Liver (tissue), 7 donors: ENCODE measurements at regions not wholly inside any gene's neighbourhood (a gene's known extent, or its start where the extent isn't known, plus 50 kb on each side); places are given as distances from the start of the nearest gene placed in this dataset.

Experiments used
- DNase-seq: peaks from one replicate; pipeline ENCODE4 v3.0.0-alpha.2; 2017; ENCODE audit warnings: low spot score
- H3K27ac ChIP-seq, 2 donors: one replicate each; pipeline ENCODE4 v1.7.0; 2013; ENCODE audit warnings: inconsistent platforms in 2 of 2, low read length in 2 of 2, control low read depth in 1 of 2, low read depth in 1 of 2, mild to moderate bottlenecking in 1 of 2
- H3K27me3 ChIP-seq, 4 donors: one replicate each; pipeline versions ENCODE4 v1.6.1 to v1.7.0; 2013; ENCODE audit warnings: low read length in 3 of 4, inconsistent platforms in 1 of 4, mild to moderate bottlenecking in 1 of 4, moderate library complexity in 1 of 4; ENCODE audit not compliant: control insufficient read depth in 4 of 4, insufficient read depth in 4 of 4
- H3K36me3 ChIP-seq, 4 donors: one replicate each; pipeline versions ENCODE4 v1.6.1 to v1.7.0; 2013; ENCODE audit warnings: low read length in 3 of 4, mild to moderate bottlenecking in 3 of 4, low read depth in 1 of 4, moderate library complexity in 1 of 4; ENCODE audit not compliant: control insufficient read depth in 4 of 4, insufficient read depth in 3 of 4
- H3K4me1 ChIP-seq, 4 donors: one replicate each; pipeline versions ENCODE4 v1.6.1 to v1.7.0; 2013; ENCODE audit warnings: low read length in 3 of 4, mild to moderate bottlenecking in 3 of 4, moderate library complexity in 1 of 4; ENCODE audit not compliant: control insufficient read depth in 4 of 4, insufficient read depth in 4 of 4
- H3K4me3 ChIP-seq, 3 donors: one replicate each; pipeline versions ENCODE4 v1.6.1 to v1.7.0; 2013; ENCODE audit warnings: low read length in 3 of 3, control low read depth in 1 of 3, low read depth in 1 of 3, mild to moderate bottlenecking in 1 of 3
- H3K9ac ChIP-seq, 2 donors: one replicate each; pipeline ENCODE4 v1.7.0; 2013; ENCODE audit warnings: low read length in 2 of 2, mild to moderate bottlenecking in 2 of 2, moderate library complexity in 2 of 2, control low read depth in 1 of 2, low read depth in 1 of 2
- H3K9me3 ChIP-seq, 4 donors: one replicate each; pipeline versions ENCODE4 v1.6.1 to v1.7.0; 2013; ENCODE audit warnings: low read length in 3 of 4; ENCODE audit not compliant: control insufficient read depth in 4 of 4
- ATF3 ChIP-seq: IDR thresholded peaks from 2 replicates; pipeline ENCODE4 v1.6.1; 2016; ENCODE audit warnings: antibody characterized with exemption
- EGR1 ChIP-seq, 2 donors: IDR thresholded peaks; 2 replicates each; pipeline ENCODE4 v1.6.1; 2016 to 2018; ENCODE audit warnings: antibody characterized with exemption in 2 of 2, low read depth in 2 of 2
- FOXA1 ChIP-seq: IDR thresholded peaks from 2 replicates; pipeline ENCODE4 v1.6.1; 2016; ENCODE audit warnings: antibody characterized with exemption
- FOXA2 ChIP-seq: IDR thresholded peaks from 2 replicates; pipeline ENCODE4 v1.6.1; 2016; ENCODE audit warnings: antibody characterized with exemption
- HNF4A ChIP-seq, 2 donors: conservative IDR thresholded peaks; 2 replicates each; pipeline ENCODE4 v1.6.1; 2016; ENCODE audit warnings: antibody characterized with exemption in 2 of 2, mild to moderate bottlenecking in 2 of 2
- HNF4G ChIP-seq: IDR thresholded peaks from 2 replicates; pipeline ENCODE4 v1.6.1; 2016; ENCODE audit warnings: antibody characterized with exemption
- JUND ChIP-seq, 2 donors: IDR thresholded peaks; 2 replicates each; pipeline ENCODE4 v1.6.1; 2016; ENCODE audit warnings: antibody characterized with exemption in 2 of 2
- NR2F2 ChIP-seq: IDR thresholded peaks from 2 replicates; pipeline ENCODE4 v1.6.1; 2016; ENCODE audit warnings: antibody characterized with exemption
- RXRA ChIP-seq, 2 donors: IDR thresholded peaks; 2 replicates each; pipeline ENCODE4 v1.6.1; 2017 to 2018; ENCODE audit warnings: antibody characterized with exemption in 2 of 2, mild to moderate bottlenecking in 1 of 2
- TAF1 ChIP-seq: conservative IDR thresholded peaks from 2 replicates; pipeline ENCODE4 v1.6.1; 2016; ENCODE audit warnings: antibody characterized with exemption, mild to moderate bottlenecking
- ZBTB33 ChIP-seq: IDR thresholded peaks from 2 replicates; pipeline ENCODE4 v1.6.1; 2016; ENCODE audit warnings: antibody characterized with exemption
- WGBS: extraction: QIAGEN DNeasy Blood & Tissue Kit; methylation state at CpG from one replicate; pipeline ENCODE4 v1.1.7; 2013; 5-methylcytosine and 5-hydroxymethylcytosine counted together
- TF ChIP-seq, protein P1 (sequence below): IDR thresholded peaks from 2 replicates; pipeline ENCODE4 v1.6.1; 2016; ENCODE audit warnings: antibody characterized with exemption
- TF ChIP-seq, protein P2 (sequence below): IDR thresholded peaks from 2 replicates; pipeline ENCODE4 v1.6.1; 2016; ENCODE audit warnings: antibody characterized with exemption, mild to moderate bottlenecking
- donor health status: healthy.
- donor health status: healthy.
- donor health status: healthy.
- donor health status: healthy.

DNA sequence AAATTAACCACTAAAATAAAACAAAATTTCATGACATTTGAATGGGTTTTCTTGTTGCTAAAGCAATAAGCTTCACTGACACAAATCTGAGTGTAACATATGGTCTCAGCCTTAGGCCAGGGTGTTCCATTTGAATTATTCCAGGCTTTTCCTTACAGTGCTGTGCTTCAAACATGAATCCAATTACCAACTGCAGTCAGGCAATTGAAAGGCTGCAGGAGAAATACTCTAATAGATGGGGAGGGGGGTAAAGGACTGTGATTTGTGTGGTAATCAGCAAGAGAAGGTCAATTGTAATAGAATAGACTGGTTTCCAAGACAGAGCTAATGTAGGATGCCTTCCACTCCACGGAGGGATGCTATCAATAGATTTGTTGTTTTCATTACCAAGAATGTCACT is 466.7 kb downstream of the C3orf38 start:
- 45% methylated on average over 1 of the region's 1 CpG for WGBS
- no peaks in the 10 kb centered on the region for H3K36me3 ChIP-seq
- DNase-seq, result no peak
- H3K9me3 ChIP-seq, result no peaks in the 10 kb centered on the region
- H3K9ac ChIP-seq, result no peak overlapping the region
- no peak overlapping the region for H3K4me3 ChIP-seq
- no peaks in the 10 kb centered on the region for H3K4me1 ChIP-seq
- H3K27ac ChIP-seq, result no peak overlapping the region
- no peaks in the 10 kb centered on the region for H3K27me3 ChIP-seq
- no peak for TF ChIP-seq NR2F2
- TF ChIP-seq FOXA2, result no peak
- TF ChIP-seq, protein P1, sequence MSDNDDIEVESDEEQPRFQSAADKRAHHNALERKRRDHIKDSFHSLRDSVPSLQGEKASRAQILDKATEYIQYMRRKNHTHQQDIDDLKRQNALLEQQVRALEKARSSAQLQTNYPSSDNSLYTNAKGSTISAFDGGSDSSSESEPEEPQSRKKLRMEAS, result no peak
- no peak for TF ChIP-seq HNF4G
- TF ChIP-seq, protein P2, sequence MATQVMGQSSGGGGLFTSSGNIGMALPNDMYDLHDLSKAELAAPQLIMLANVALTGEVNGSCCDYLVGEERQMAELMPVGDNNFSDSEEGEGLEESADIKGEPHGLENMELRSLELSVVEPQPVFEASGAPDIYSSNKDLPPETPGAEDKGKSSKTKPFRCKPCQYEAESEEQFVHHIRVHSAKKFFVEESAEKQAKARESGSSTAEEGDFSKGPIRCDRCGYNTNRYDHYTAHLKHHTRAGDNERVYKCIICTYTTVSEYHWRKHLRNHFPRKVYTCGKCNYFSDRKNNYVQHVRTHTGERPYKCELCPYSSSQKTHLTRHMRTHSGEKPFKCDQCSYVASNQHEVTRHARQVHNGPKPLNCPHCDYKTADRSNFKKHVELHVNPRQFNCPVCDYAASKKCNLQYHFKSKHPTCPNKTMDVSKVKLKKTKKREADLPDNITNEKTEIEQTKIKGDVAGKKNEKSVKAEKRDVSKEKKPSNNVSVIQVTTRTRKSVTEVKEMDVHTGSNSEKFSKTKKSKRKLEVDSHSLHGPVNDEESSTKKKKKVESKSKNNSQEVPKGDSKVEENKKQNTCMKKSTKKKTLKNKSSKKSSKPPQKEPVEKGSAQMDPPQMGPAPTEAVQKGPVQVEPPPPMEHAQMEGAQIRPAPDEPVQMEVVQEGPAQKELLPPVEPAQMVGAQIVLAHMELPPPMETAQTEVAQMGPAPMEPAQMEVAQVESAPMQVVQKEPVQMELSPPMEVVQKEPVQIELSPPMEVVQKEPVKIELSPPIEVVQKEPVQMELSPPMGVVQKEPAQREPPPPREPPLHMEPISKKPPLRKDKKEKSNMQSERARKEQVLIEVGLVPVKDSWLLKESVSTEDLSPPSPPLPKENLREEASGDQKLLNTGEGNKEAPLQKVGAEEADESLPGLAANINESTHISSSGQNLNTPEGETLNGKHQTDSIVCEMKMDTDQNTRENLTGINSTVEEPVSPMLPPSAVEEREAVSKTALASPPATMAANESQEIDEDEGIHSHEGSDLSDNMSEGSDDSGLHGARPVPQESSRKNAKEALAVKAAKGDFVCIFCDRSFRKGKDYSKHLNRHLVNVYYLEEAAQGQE, result no peak
- TF ChIP-seq EGR1 (IDR thresholded peaks at IDR 0.05; ENCODE audit: low read depth in 2 of 2), result no peak
- no peak for TF ChIP-seq TAF1
- no peak for TF ChIP-seq HNF4A (conservative IDR thresholded peaks at IDR 0.05)
- TF ChIP-seq RXRA (IDR thresholded peaks at IDR 0.05), result no peak
- no peak for TF ChIP-seq ZBTB33

- H3K4me1 ChIP-seq, result no peaks in the 10 kb centered on the region
- H3K36me3 ChIP-seq, result no peaks in the 10 kb centered on the region
- no peak overlapping the region for H3K9ac ChIP-seq
- H3K9me3 ChIP-seq, result no peaks in the 10 kb centered on the region
- DNase-seq, result no peak
- H3K27ac ChIP-seq, result no peak overlapping the region
- no peak overlapping the region for H3K4me3 ChIP-seq
- WGBS, result 74% methylated on average over 1 of the region's 1 CpG
- H3K27me3 ChIP-seq, result no peaks in the 10 kb centered on the region
- TF ChIP-seq TAF1 (no peak), RXRA (IDR thresholded peaks at IDR 0.05) (no peak), FOXA2 (no peak), FOXA1 (no peak), ATF3 (no peak)
Observed at GRCh38 chr3:88617283-88617682, 467.5 kb downstream of the C3orf38 start.

DNA sequence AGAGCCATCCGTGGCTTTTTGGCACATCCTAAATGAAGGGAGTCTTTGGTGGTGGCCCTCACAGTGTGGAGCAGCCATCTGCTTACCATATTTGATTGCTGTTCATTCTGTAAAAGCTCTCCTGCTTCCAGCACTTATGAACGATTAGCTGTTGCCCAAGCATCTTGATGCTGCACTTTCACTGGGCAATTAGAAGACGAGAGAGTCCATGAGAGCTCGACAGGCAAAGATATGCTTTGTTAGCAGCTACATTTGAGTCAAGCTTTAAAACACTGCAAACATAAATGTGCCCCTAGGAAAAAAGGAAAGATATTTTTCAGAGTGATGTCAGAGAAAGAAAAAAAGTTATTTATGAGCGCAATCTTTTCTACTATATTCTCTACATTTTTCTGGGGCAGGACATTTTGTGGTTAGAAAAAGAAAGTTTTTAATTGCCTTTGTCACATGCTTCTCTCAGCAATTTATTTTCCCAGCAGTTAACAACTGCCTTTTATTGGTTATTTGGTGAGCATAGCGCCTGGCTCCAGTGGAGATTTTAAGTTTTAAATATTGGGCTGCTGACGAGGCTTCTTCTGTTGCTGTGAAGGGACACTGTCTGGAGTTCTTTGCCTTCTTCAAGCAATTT is 468.4 kb downstream of the C3orf38 start:
- Histone ChIP-seq H3K9ac (no peak overlapping the region), H3K9me3 (no peaks in the 10 kb centered on the region), H3K4me1 (no peaks in the 10 kb centered on the region), H3K27ac (no peak overlapping the region), H3K27me3 (no peaks in the 10 kb centered on the region), H3K4me3 (no peak overlapping the region), H3K36me3 (no peaks in the 10 kb centered on the region)
- 67% methylated on average over 7 of the region's 7 CpGs for WGBS
- DNase-seq, result no peak
- TF ChIP-seq RXRA (IDR thresholded peaks at IDR 0.05) (no peak), TAF1 (no peak), EGR1 (IDR thresholded peaks at IDR 0.05; ENCODE audit: low read depth in 2 of 2) (no peak), ZBTB33 (no peak), NR2F2 (no peak), JUND (IDR thresholded peaks at IDR 0.05) (no peak), FOXA2 (no peak)
- TF ChIP-seq, protein P1, result no peak
